Mammary epithelial cell (primary cell): ENCODE measurements at regions not wholly inside any gene's neighbourhood (a gene's known extent, or its start where the extent isn't known, plus 50 kb on each side); places are given as distances from the start of the nearest gene placed in this dataset.
"Not testable (repeated sequence)": the region's sequence is repeated elsewhere in the genome, so short reads cannot be mapped to it uniquely, and the experiment has no call there.

Source experiments
- EZH2 ChIP-seq: IDR thresholded peaks from 2 replicates; pipeline ENCODE4 v1.6.1; 2012; ENCODE audit warnings: low read length, inconsistent platforms, borderline replicate concordance
- TF ChIP-seq, protein P1 (sequence below), 2 donors: IDR thresholded peaks in 1 of 2; conservative IDR thresholded peaks in 1 of 2; 2 replicates each; pipeline ENCODE4 v1.5.1; 2011 to 2012; ENCODE audit warnings: inconsistent platforms in 2 of 2, low read length in 2 of 2, mild to moderate bottlenecking in 2 of 2, control low read depth in 1 of 2, low read depth in 1 of 2; ENCODE audit not compliant: insufficient read depth in 1 of 2; ENCODE audit errors: extremely low read depth in 1 of 2

DNA sequence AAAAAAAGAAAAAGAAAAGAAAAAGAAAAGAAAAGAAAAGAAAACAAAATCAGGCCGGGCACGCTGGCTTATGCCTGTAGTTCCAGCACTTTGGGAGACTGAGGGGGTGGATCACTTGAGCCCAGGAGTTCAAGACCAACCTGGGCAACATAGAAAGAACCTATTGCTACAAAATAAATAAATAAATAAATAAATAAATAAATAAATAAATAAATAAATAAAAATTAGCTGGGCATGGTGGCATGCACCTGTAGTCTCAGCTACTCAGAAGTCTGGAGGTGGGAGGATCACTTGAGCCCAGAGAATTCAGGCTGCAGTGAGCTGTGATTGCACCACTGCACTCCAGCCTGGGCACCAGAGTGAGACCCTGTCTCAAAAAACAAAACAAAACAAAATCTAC, 809.7 kb upstream of the AUTS2 start:
- TF ChIP-seq, protein P1, sequence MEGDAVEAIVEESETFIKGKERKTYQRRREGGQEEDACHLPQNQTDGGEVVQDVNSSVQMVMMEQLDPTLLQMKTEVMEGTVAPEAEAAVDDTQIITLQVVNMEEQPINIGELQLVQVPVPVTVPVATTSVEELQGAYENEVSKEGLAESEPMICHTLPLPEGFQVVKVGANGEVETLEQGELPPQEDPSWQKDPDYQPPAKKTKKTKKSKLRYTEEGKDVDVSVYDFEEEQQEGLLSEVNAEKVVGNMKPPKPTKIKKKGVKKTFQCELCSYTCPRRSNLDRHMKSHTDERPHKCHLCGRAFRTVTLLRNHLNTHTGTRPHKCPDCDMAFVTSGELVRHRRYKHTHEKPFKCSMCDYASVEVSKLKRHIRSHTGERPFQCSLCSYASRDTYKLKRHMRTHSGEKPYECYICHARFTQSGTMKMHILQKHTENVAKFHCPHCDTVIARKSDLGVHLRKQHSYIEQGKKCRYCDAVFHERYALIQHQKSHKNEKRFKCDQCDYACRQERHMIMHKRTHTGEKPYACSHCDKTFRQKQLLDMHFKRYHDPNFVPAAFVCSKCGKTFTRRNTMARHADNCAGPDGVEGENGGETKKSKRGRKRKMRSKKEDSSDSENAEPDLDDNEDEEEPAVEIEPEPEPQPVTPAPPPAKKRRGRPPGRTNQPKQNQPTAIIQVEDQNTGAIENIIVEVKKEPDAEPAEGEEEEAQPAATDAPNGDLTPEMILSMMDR (conservative IDR thresholded peaks at IDR 0.05 in 1 of 2, IDR thresholded peaks at IDR 0.05 in 1 of 2; ENCODE audit: extremely low read depth in 1 of 2, insufficient read depth in 1 of 2, low read depth in 1 of 2, low read length in 2 of 2): not testable (repeated sequence)
- TF ChIP-seq EZH2: not testable (repeated sequence)
